Mucosa of descending colon (tissue), 3 donors: ENCODE measurements at regions not wholly inside any gene's neighbourhood (a gene's known extent, or its start where the extent isn't known, plus 50 kb on each side); places are given as distances from the start of the nearest gene placed in this dataset.
A peak's percentile ranks its signal among the peaks of the same experiment; 100 is the strongest.
"Not testable (repeated sequence)": the region's sequence is repeated elsewhere in the genome, so short reads cannot be mapped to it uniquely, and the experiment has no call there.

ENCODE experiments used
- ATAC-seq: fragments of 200-7000 bp; cut with Tn5 transposase; one replicate; pipeline ENCODE4 v1.9.1; 2020; ENCODE audit warnings: mild to moderate bottlenecking, moderate library complexity
- DNase-seq, 3 donors: peaks; one replicate each; pipeline ENCODE4 v3.0.0-alpha.2; 2020
- H3K36me3 ChIP-seq: fragments of 200-600 bp; one replicate; pipeline ENCODE4 v1.8.0; 2021; ENCODE audit warnings: low read depth, mild to moderate bottlenecking
- H3K4me1 ChIP-seq: fragments of 200-600 bp; one replicate; pipeline ENCODE4 v1.8.0; 2021; ENCODE audit warnings: low read depth, mild to moderate bottlenecking
- H3K4me3 ChIP-seq: fragments of 200-600 bp; one replicate; pipeline ENCODE4 v1.8.0; 2021; ENCODE audit warnings: mild to moderate bottlenecking
- H3K9me3 ChIP-seq: fragments of 200-600 bp; one replicate; pipeline ENCODE4 v1.8.0; 2021; ENCODE audit warnings: mild to moderate bottlenecking
- CTCF ChIP-seq: fragments of 200-600 bp; IDR thresholded peaks from one replicate; pipeline ENCODE4 v1.8.0; 2022; ENCODE audit warnings: antibody characterized with exemption, mild to moderate bottlenecking
- intact Hi-C, 2 donors: fragments of 100-400 bp; cut with DNase I in 1 of 2; cut with micrococcal nuclease in 1 of 2; formaldehyde crosslinking; loops; one replicate each; pipeline versions ENCODE4 v1.11.0 to v1.11.1; 2022; cut with DNase I, micrococcal nuclease
- donor health status: DM: no; HTN: no; CAD: no; lungs with moderate emphysema.
- donor health status: DM: no; HTN: no; CAD: no.
- donor health status: DM: no; HTN: yes; CAD: no.

GRCh38 chr3:66934725-66935124, 63.4 kb upstream of the KBTBD8 start:
- H3K4me1 ChIP-seq, result no peaks in the 10 kb centered on the region
- H3K9me3 ChIP-seq, result no peaks in the 10 kb centered on the region
- no peaks in the 10 kb centered on the region for H3K36me3 ChIP-seq
- no peak for DNase-seq
- intact Hi-C loops, result no loop called here
- TF ChIP-seq CTCF, result no peak
- H3K4me3 ChIP-seq, result no peak overlapping the region
- no peak for ATAC-seq

GRCh38 chr3:66937041-66937440, 61.1 kb upstream of the KBTBD8 start:
- ATAC-seq, H3K9me3 ChIP-seq, H3K36me3 ChIP-seq, H3K4me3 ChIP-seq, H3K4me1 ChIP-seq, intact Hi-C loops, DNase-seq: not testable (repeated sequence)

GRCh38 chr3:66938338-66938963, 59.7 kb upstream of the KBTBD8 start:
- H3K9me3 ChIP-seq, result no peaks in the 10 kb centered on the region
- intact Hi-C loops, result no loop called here
- no peaks in the 10 kb centered on the region for H3K4me1 ChIP-seq
- ATAC-seq, result peak; percentile 91
- H3K36me3 ChIP-seq, result no peaks in the 10 kb centered on the region
- no peak overlapping the region for H3K4me3 ChIP-seq
- DNase-seq, result peak in 1 of 3 donors; percentile 70
- peak; percentile 75 for TF ChIP-seq CTCF

- no peak for DNase-seq
- Histone ChIP-seq H3K9me3 (no peaks in the 10 kb centered on the region), H3K4me1 (peaks cover 11% of the 10 kb centered on the region), H3K36me3 (no peaks in the 10 kb centered on the region), H3K4me3 (no peak overlapping the region)
- intact Hi-C loops, result no loop called here
- no peak for ATAC-seq
- TF ChIP-seq CTCF, result no peak
Observed at GRCh38 chr3:66948041-66948440, 50.1 kb upstream of the KBTBD8 start.
